ENCODE measurements at regions not wholly inside any gene's neighbourhood (a gene's known extent, or its start where the extent isn't known, plus 50 kb on each side); places are given as distances from the start of the nearest gene placed in this dataset.

DNA sequence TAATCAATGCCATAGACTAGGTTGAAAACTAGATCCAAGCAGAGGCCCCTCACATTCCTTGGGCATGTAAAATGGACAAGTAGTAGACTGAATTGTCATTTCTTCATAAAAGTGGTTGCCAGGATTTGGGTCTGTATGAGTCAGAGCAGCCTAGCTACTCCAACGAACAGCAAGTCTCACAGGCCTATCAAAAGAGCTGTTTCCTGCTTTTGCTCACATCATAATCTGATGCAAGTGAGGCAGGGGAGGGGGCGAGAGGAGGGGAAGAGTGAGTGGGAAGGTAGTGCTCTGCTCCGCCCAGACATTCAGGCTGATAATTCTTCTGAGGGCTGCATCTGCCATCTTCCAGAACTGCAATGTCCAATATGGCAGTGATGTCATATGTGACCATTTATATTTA, 228.9 kb upstream of the PRICKLE2 start:
- Histone ChIP-seq H3K27ac (ENCODE audit: low read depth in 2 of 2, low read length in 1 of 2) (no peak overlapping the region), H3K9me3 (ENCODE audit: control insufficient read depth in 2 of 2, insufficient read depth in 1 of 2, low read depth in 1 of 2, low read length in 1 of 2) (no peaks in the 10 kb centered on the region), H3K36me3 (ENCODE audit: control insufficient read depth in 2 of 2, insufficient read depth in 2 of 2, low read length in 1 of 2) (no peaks in the 10 kb centered on the region), H3K4me1 (ENCODE audit: control insufficient read depth in 2 of 2, insufficient read depth in 2 of 2, low read length in 1 of 2) (no peaks in the 10 kb centered on the region), H3K27me3 (ENCODE audit: control insufficient read depth in 1 of 2, insufficient read depth in 2 of 2, low read length in 2 of 2) (no peaks in the 10 kb centered on the region), H3K4me3 (ENCODE audit: low read depth in 1 of 2, low read length in 2 of 2) (no peak overlapping the region)
- 65 to 70% methylated on average over 3 of the region's 3 CpGs for WGBS, 2 donors

DNA sequence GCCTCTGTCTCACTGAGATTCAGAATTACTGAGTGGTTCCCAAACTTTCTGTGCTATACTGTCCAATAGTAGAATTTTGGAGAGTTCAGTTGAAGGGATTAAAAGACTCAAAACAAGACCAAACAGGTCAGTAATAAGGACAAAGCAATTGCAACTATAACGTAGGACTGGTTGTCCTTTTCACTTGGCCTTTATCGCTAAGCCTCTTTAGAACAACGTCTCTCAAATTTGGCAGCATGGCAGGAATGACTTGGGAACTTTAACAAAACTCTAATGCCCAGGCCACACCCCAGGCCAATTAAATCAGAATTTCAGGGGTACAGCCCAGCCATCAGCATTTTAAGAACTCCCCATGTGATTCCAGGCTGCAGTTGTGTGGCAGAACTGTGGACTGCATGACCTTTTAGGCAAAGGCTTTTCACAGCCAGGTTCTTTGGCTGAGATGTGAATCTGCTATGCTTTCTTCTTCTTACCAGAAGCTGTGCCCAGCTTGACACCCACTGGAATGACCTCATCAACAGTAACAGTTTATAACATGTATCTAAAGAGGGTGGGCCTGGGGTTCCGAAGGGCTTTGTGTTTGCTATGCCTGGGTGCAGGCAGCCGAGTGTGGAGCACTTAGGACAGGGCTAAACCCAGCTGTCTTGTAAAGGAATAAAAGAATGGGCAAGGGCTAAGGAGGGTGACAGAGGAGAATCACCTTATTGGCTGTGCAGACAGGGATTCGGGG, 226.2 kb upstream of the PRICKLE2 start:
- no peaks in the 10 kb centered on the region for H3K27me3 ChIP-seq (ENCODE audit: control insufficient read depth in 1 of 2, insufficient read depth in 2 of 2, low read length in 2 of 2)
- H3K4me3 ChIP-seq (ENCODE audit: low read depth in 1 of 2, low read length in 2 of 2), result no peak overlapping the region
- no peaks in the 10 kb centered on the region for H3K36me3 ChIP-seq (ENCODE audit: control insufficient read depth in 2 of 2, insufficient read depth in 2 of 2, low read length in 1 of 2)
- no peaks in the 10 kb centered on the region for H3K4me1 ChIP-seq (ENCODE audit: control insufficient read depth in 2 of 2, insufficient read depth in 2 of 2, low read length in 1 of 2)
- H3K27ac ChIP-seq (ENCODE audit: low read depth in 2 of 2, low read length in 1 of 2), result no peak overlapping the region
- H3K9me3 ChIP-seq (ENCODE audit: control insufficient read depth in 2 of 2, insufficient read depth in 1 of 2, low read depth in 1 of 2, low read length in 1 of 2), result no peaks in the 10 kb centered on the region
- WGBS, 2 donors, result 54 to 64% methylated on average over 6 of the region's 6 CpGs

DNA sequence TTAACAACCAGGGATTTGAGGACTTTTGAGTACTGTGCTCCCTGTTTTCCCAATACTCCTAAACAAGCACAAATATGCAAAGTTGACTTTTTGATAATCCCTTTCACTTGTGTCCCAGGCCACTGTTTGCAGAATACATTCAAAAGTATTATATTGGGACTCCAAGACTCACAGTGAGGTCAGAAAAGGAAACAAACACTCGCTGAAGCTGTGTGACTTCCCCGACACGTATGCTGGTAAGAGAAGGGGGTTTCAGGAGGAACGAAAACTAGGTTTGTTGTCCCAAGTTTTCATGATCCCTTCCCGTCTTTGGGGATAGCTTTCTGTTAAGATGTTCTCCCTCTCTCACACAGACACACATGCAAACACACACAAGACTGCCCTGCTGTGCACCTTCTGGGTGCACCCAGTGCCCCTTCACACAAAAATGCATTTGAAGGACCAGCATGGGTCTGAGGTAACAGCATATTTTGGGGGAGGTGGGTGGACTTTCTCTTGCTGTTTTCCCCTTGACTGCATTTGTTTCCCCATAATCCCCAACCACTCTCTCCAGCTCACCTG, 225.2 kb upstream of the PRICKLE2 start:
- no peaks in the 10 kb centered on the region for H3K27me3 ChIP-seq (ENCODE audit: control insufficient read depth in 1 of 2, insufficient read depth in 2 of 2, low read length in 2 of 2)
- peaks cover 0 to under 1% of the 10 kb centered on the region in 2 donors for H3K4me1 ChIP-seq (ENCODE audit: control insufficient read depth in 2 of 2, insufficient read depth in 2 of 2, low read length in 1 of 2)
- no peak overlapping the region for H3K4me3 ChIP-seq (ENCODE audit: low read depth in 1 of 2, low read length in 2 of 2)
- no peak overlapping the region for H3K27ac ChIP-seq (ENCODE audit: low read depth in 2 of 2, low read length in 1 of 2)
- H3K9me3 ChIP-seq (ENCODE audit: control insufficient read depth in 2 of 2, insufficient read depth in 1 of 2, low read depth in 1 of 2, low read length in 1 of 2), result no peaks in the 10 kb centered on the region
- H3K36me3 ChIP-seq (ENCODE audit: control insufficient read depth in 2 of 2, insufficient read depth in 2 of 2, low read length in 1 of 2), result no peaks in the 10 kb centered on the region
- 55 to 75% methylated on average over 5 of the region's 5 CpGs for WGBS, 2 donors

DNA sequence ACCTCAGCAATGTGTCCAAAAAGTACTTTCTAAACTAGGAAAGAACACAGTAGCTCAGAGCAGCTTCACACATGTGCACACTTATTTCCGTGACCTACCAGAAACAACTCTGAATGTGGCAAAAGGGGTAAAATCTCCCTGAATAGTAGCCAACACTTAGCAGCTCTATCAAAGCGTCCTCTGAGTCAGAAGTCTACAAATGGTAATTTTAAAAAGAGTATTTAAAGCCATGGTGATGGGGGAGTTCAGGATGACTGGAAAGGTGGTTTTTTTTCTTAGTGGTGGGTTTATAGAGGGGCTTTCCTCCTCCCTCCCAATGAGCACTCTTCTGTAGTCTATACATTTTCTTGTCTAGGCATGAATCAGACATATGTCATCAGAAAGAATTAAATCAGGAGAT, 223.8 kb upstream of the PRICKLE2 start:
- WGBS, 2 donors, result 77 to 82% methylated on average over 2 of the region's 2 CpGs
- no peaks in the 10 kb centered on the region for H3K36me3 ChIP-seq (ENCODE audit: control insufficient read depth in 2 of 2, insufficient read depth in 2 of 2, low read length in 1 of 2)
- no peaks in the 10 kb centered on the region for H3K9me3 ChIP-seq (ENCODE audit: control insufficient read depth in 2 of 2, insufficient read depth in 1 of 2, low read depth in 1 of 2, low read length in 1 of 2)
- no peaks in the 10 kb centered on the region for H3K27me3 ChIP-seq (ENCODE audit: control insufficient read depth in 1 of 2, insufficient read depth in 2 of 2, low read length in 2 of 2)
- no peak overlapping the region for H3K4me3 ChIP-seq (ENCODE audit: low read depth in 1 of 2, low read length in 2 of 2)
- peaks cover 2 to 3% of the 10 kb centered on the region in 2 donors for H3K4me1 ChIP-seq (ENCODE audit: control insufficient read depth in 2 of 2, insufficient read depth in 2 of 2, low read length in 1 of 2)
- H3K27ac ChIP-seq (ENCODE audit: low read depth in 2 of 2, low read length in 1 of 2), result no peak overlapping the region

DNA sequence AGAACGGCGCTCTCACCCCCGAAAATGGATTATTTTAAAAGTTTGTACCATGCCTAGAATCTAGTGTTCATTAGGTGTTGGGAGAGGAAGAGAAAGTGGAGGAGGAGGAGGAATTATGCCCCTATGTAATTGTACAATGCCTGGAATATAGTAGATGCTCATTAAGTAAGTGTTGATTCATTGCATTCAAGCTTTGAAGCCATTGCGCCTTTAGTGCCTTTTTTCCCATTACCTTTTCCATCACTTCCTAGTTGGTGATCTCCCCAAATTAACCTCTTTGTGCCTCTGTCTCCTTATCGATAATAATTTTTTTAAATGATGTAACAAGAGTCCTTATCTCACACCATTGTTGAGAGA, 220.7 kb upstream of the PRICKLE2 start:
- Histone ChIP-seq H3K4me1 (ENCODE audit: control insufficient read depth in 2 of 2, insufficient read depth in 2 of 2, low read length in 1 of 2) (peaks cover 2 to 3% of the 10 kb centered on the region in 2 donors), H3K9me3 (ENCODE audit: control insufficient read depth in 2 of 2, insufficient read depth in 1 of 2, low read depth in 1 of 2, low read length in 1 of 2) (no peaks in the 10 kb centered on the region), H3K36me3 (ENCODE audit: control insufficient read depth in 2 of 2, insufficient read depth in 2 of 2, low read length in 1 of 2) (no peaks in the 10 kb centered on the region), H3K27ac (ENCODE audit: low read depth in 2 of 2, low read length in 1 of 2) (no peak overlapping the region), H3K27me3 (ENCODE audit: control insufficient read depth in 1 of 2, insufficient read depth in 2 of 2, low read length in 2 of 2) (no peaks in the 10 kb centered on the region), H3K4me3 (ENCODE audit: low read depth in 1 of 2, low read length in 2 of 2) (no peak overlapping the region)
- WGBS, 2 donors, result 81 to 87% methylated on average over 5 of the region's 5 CpGs

DNA sequence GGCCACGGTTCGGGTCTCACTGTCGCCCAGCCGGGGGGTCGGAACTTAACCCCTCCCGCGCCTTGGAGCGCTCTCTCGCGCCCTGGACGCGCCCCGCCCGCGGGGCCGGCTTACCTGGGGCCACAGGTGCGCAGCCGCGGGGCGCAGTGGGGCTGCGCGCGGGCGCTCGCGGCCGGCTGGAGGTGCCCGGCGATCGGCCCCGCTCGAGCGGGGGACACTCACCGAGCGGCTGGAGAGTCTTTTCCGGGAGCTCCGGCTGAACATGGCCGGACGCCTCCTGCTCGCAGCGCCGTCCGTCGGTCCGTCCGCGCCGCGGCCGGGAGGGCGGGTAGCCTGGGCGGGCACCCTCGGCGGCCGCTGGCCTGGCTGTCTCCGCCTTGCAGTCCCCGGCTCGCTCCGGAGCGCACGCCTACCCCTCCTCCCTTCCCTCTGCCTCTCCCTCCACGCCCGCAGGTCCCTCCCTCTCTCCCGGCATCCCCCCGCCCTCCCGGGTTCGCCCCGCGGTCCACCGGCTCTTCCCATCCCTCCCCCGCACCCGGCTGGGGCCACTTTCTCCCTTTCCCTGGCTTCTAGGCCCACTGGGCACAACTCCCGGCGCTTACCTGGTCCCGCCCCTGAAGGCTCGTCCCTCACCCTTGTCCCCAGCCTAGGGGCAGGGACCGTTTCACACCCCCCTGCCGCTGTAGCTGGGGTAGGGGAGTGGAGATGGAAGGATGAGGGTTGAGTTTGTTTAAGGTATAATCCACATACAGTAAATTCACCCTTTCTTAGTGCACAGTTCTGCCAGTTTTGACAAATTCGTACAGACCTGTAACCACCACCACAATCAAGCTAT, 220.1 kb upstream of the PRICKLE2 start:
- H3K36me3 ChIP-seq (ENCODE audit: control insufficient read depth in 2 of 2, insufficient read depth in 2 of 2, low read length in 1 of 2), result no peaks in the 10 kb centered on the region
- H3K27ac ChIP-seq (ENCODE audit: low read depth in 2 of 2, low read length in 1 of 2), result no peak overlapping the region
- H3K4me1 ChIP-seq (ENCODE audit: control insufficient read depth in 2 of 2, insufficient read depth in 2 of 2, low read length in 1 of 2), result peaks cover 2 to 4% of the 10 kb centered on the region in 2 donors
- H3K9me3 ChIP-seq (ENCODE audit: control insufficient read depth in 2 of 2, insufficient read depth in 1 of 2, low read depth in 1 of 2, low read length in 1 of 2), result no peaks in the 10 kb centered on the region
- 5% methylated on average over 60 to 79 of the region's 79 CpGs for WGBS, 2 donors
- H3K27me3 ChIP-seq (ENCODE audit: control insufficient read depth in 1 of 2, insufficient read depth in 2 of 2, low read length in 2 of 2), result no peaks in the 10 kb centered on the region
- H3K4me3 ChIP-seq (ENCODE audit: low read depth in 1 of 2, low read length in 2 of 2), result peak overlapping the region; percentile 51 to 57

DNA sequence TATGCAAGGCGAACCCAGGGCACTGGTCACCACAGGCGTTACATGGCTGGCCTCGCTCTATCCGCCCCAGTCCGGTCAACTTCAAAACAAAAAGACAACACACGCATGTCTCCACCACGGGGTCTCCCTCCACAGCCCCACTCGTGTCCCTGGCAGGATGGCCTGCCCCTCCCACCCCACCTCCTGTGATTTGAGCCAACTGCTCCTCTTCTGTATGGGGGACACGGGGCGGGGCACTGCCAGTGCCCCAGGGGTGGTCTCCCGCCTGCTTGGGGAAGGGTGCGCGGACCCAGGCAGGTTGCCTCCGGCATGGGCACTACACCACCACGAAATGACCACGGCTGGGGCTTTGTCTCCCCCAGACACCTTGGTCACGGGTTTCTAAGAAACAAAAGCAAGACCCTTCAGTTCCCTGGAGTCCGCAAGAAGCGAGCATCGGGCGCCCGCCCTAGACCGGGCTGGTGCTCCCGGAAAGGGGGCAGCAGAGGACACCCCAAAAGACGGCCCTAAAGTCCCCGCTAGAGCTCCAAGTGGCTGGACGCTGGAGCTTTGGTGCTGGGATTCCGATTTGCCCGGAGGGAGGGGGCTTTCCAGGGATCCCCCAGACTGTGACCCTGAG, 219.3 kb upstream of the PRICKLE2 start:
- Histone ChIP-seq H3K4me3 (ENCODE audit: low read depth in 1 of 2, low read length in 2 of 2) (peak overlapping the region; percentile 51 to 57), H3K36me3 (ENCODE audit: control insufficient read depth in 2 of 2, insufficient read depth in 2 of 2, low read length in 1 of 2) (no peaks in the 10 kb centered on the region), H3K27me3 (ENCODE audit: control insufficient read depth in 1 of 2, insufficient read depth in 2 of 2, low read length in 2 of 2) (no peaks in the 10 kb centered on the region), H3K9me3 (ENCODE audit: control insufficient read depth in 2 of 2, insufficient read depth in 1 of 2, low read depth in 1 of 2, low read length in 1 of 2) (no peaks in the 10 kb centered on the region), H3K4me1 (ENCODE audit: control insufficient read depth in 2 of 2, insufficient read depth in 2 of 2, low read length in 1 of 2) (peaks cover 2 to 6% of the 10 kb centered on the region in 2 donors), H3K27ac (ENCODE audit: low read depth in 2 of 2, low read length in 1 of 2) (no peak overlapping the region)
- WGBS, 2 donors, result 15% methylated on average over 29 of the region's 29 CpGs

DNA sequence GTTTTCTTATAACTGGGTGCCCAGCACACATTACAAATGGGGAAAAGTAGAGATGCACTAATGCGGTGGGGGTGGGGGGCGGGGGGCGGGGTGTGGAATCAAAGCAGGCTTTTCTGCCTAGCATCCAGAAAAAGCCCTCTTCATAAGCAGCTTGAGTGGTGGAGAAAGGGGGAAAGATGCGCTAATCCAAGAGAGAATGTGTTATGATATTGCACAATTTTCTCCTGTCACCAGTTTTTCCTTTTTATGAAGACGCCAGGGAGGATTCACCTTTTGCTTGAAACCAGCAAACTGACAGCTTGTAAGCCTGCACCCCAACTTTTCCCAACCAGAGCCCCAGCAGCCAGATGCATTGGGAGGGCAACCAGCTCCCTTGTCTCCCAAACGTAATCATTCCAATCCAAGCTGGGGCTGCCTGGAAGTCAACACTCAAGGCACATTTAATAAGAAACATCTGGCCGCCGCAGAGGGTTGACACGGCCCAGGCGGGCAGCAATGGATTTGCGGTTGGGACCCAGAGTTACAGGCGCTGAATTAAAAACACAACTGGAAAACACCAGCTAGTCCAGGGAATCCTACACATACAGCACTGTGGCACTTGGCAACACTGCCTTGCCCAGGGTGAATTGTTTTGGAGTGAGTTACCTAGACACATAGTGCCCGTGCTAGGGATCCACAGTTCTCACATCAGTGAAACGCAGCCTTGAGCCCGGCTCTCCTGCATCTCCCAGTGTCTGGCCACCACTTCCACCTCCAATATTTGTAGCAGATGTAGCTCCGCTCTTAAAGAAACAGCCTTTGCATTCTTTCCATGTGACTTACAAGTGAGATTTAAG, 218.5 kb upstream of the PRICKLE2 start:
- 52 to 55% methylated on average over 16 of the region's 16 CpGs for WGBS, 2 donors
- H3K27me3 ChIP-seq (ENCODE audit: control insufficient read depth in 1 of 2, insufficient read depth in 2 of 2, low read length in 2 of 2), result no peaks in the 10 kb centered on the region
- H3K4me3 ChIP-seq (ENCODE audit: low read depth in 1 of 2, low read length in 2 of 2), result no peak overlapping the region
- no peak overlapping the region for H3K27ac ChIP-seq (ENCODE audit: low read depth in 2 of 2, low read length in 1 of 2)
- no peaks in the 10 kb centered on the region for H3K36me3 ChIP-seq (ENCODE audit: control insufficient read depth in 2 of 2, insufficient read depth in 2 of 2, low read length in 1 of 2)
- H3K4me1 ChIP-seq (ENCODE audit: control insufficient read depth in 2 of 2, insufficient read depth in 2 of 2, low read length in 1 of 2), result peaks cover 2 to 6% of the 10 kb centered on the region in 2 donors
- H3K9me3 ChIP-seq (ENCODE audit: control insufficient read depth in 2 of 2, insufficient read depth in 1 of 2, low read depth in 1 of 2, low read length in 1 of 2), result no peaks in the 10 kb centered on the region

DNA sequence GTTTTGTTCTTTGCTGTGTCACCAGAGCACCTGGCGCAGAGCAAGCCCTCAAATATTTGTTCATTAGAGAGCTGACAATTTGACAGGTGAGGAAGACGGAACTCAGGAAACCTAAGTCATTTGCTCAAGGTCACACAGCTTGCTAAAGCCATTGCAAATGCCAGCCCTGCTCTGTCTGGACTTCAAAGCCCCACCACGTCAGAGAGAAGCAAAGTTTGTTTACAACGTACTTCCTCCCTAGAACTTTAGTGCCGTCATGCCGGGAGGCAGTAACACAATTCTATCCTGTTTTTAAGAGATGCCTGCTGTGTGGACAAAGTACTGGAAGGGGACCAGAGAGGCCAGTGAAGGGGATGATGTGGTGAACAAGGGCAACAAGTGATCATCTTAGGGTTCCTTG, 216.6 kb upstream of the PRICKLE2 start:
- peaks cover 2 to 6% of the 10 kb centered on the region in 2 donors for H3K4me1 ChIP-seq (ENCODE audit: control insufficient read depth in 2 of 2, insufficient read depth in 2 of 2, low read length in 1 of 2)
- no peak overlapping the region for H3K27ac ChIP-seq (ENCODE audit: low read depth in 2 of 2, low read length in 1 of 2)
- no peaks in the 10 kb centered on the region for H3K9me3 ChIP-seq (ENCODE audit: control insufficient read depth in 2 of 2, insufficient read depth in 1 of 2, low read depth in 1 of 2, low read length in 1 of 2)
- H3K27me3 ChIP-seq (ENCODE audit: control insufficient read depth in 1 of 2, insufficient read depth in 2 of 2, low read length in 2 of 2), result no peaks in the 10 kb centered on the region
- WGBS, 2 donors, result 52 to 67% methylated on average over 6 of the region's 6 CpGs
- no peak overlapping the region for H3K4me3 ChIP-seq (ENCODE audit: low read depth in 1 of 2, low read length in 2 of 2)
- H3K36me3 ChIP-seq (ENCODE audit: control insufficient read depth in 2 of 2, insufficient read depth in 2 of 2, low read length in 1 of 2), result no peaks in the 10 kb centered on the region

Measured in esophagus (tissue), 2 donors.